Muscle of arm (tissue), 1 donor: ENCODE measurements at regions not wholly inside any gene's neighbourhood (a gene's known extent, or its start where the extent isn't known, plus 50 kb on each side); places are given as distances from the start of the nearest gene placed in this dataset.
"Not testable (repeated sequence)": the region's sequence is repeated elsewhere in the genome, so short reads cannot be mapped to it uniquely, and the experiment has no call there.

ENCODE experiments used
- DNase-seq: peaks from one replicate; pipeline ENCODE4 v3.0.0-alpha.2; 2013

DNA sequence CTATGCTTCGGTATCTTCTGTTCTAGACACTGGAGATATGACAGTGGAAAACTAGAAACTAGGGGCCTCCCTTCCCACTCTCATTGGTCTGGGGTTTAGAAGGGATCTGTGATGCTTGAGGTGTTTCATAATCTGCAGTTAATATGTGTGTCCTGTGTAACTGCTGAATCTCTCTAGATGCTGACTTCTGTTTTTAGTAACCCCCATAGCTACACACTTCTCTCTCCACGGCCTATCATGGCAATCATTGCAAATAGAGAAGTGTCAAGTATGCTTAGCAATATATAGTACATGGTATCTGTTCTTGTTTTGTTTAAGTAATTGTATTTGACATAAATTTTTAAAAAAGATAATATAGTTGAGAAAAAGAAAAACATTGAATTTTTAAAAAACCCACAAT, 394.6 kb upstream of the MMS22L start:
- DNase-seq = no peak

DNA sequence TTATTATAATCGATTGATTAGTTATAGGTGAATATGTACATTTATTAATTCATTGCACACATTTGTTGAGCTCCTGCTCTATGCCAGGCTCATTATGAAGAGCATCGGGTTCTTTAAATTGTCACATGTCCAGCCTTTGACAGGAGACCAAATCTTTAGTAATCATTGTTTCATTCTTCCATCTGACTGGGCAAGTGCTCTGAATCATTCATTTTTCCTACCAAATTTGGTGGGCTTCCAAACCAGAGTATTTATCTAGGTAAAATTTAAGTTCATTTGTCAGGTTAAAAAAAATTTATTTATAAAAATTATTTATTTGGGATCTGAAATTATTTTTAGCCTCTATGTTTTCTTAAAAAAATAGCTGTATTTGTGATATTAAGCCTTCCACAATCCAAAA, 404.9 kb upstream of the MMS22L start:
- no peak for DNase-seq

DNA sequence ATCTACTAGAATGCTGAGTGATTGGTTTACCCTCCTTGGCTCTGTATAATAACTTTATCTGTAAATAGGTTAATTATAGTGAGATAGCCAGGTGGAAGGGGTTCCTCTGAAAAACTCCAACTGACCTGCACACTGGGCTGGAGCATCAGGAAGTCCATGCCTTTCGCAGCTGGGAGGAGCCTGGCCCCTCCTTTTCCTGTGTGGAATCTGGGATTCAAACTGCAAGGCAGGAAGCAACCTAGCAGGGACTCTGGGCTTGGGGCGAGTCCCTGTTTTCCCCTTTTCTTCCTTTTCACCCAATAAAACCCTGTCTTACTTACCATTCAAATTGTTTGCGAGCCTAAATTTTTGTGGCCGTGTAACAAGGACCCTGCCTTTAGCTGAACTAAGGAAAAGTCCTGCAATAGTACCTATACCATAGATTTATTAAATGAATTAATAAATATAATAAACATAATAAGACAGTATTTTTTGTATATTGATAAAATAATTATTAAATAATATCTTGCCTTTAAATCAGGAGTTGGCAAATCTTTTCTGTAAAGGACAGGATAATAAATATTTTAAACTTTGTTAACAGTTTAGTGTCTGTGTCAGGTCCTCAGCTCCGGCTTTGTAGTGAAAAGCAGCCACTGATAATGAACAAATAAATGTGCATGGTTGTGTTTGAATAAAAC, 406.2 kb upstream of the MMS22L start:
- no peak for DNase-seq

DNA sequence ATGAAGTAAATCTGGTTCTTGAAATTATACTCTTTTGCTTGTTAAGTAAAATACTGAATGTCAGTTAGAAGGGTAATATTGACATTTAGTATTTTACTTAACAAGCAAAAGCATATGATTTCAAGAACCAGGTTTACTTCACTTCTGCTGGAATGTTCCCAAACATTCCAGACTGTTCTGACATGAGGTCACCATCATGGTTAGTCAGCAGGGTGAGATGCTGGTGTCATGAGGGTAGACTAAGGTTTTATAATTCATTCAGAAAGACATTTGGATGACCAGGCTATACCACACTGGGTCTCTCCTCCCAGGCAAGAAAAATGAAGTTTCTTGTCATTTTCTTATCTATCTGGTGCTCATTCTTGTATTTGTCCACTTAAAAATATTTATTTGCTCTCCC, 414.4 kb upstream of the MMS22L start:
- no peak for DNase-seq

DNA sequence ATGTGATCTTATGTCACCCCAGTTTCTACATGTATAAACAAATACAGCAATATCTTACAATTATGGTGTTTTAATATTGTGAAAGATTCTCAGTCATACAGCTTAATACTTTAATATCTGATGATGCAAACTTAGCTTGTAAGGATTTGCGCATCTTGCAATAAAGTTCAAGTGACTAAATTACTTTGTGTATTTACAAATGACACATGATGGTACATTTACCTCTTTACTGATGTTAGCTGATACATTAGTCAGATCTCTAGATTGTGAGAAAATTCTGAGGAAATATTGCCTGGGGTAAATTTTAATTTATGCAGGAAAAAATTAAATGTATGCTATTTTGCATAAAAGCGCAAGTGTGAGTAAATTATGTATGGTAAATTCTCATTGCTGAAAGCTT, 418.8 kb upstream of the MMS22L start:
- no peak for DNase-seq

DNA sequence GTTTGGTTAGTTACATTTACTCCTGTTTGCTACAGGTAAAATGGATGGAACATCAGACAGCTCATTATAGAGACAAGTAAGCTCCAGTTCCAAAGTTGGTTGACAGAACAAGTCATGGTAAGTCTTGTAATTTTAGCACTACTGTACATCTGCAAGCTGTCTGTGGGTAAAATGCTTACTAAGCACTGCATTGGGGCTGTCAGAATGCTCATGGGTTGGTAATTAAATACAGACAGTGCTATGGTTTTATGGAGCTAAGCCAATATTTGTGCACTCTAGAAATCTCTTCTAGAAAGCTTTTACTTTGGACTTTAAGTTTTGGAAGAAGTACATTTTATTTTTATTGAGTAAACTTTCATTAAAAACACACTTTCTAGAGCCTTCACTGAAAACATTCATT, 419.2 kb upstream of the MMS22L start:
- DNase-seq = no peak

DNA sequence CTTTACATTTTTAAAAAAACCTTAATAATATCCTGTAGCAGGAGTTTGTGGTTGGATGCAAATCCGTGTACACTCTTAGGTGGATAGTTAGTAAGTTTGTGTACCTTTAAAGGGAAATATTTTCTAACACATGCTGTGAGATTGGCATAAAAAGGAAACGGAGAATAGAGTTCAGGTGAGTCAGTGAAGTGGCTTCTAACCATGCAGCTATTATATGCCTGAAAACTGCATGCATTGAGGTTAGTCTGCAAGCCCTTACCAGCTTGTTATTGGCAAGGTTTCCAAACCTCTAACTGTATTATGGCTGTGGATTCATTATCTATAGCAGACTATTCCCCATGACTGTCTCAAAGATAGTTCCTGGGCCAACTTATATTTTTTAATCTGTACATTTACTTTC, 420.6 kb upstream of the MMS22L start:
- DNase-seq = no peak

DNA sequence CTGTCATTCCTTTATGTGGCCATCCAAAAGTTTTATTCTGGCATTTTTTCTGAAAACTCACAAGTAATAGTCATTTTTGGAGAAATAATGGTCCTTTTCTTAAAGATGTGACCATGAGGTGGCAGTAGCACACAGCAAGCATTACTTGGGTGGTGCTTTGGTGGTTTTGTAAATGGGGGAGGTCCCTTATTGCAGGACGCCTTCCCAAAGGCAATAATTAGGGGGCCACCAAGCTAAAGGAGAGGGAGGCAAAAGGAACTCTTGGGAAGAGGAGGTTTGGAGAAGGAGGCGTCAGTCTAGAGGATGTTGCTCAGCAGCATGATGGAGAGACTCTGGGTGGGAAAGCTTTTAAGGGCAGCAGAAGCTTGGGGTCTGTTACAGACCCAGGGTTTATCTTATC, 422.6 kb upstream of the MMS22L start:
- no peak for DNase-seq

DNA sequence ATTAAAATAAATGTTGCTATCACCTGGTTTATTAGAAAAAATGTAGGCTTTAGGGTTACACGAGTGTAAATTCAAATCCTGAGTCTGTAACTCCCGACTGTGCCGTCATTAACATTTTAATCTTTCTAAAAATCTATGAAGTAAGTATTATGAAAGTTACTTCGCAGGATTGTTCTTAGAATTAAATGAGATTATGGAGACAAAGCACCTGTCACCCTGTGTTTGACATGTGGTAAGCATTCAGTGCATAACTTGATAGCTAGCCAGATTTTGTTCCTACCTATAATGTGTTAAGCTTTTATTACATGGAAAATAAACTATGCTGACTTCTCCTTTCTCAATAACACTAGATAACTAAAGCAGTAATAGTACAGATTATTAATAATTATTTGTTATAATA, 429.7 kb upstream of the MMS22L start:
- no peak for DNase-seq

DNA sequence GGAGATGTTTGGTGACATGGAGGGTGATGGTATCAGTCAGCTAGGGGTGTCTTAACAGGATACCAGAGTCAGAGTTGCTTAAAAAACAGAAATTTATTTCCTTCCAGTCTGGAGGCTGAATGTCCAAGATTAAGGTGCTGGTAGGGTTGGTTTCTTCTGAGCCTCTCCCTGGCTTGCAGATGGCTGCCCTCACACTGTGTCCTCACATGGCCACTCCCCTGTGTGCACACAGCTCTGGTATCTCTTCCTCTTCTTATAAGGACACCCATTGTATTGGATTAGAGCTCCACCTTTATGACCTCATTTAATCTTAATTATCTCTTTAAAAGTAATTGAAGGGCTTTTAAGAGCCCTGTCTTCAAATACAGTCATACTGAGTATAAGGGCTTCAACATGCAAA, 431.8 kb upstream of the MMS22L start:
- no peak for DNase-seq

DNA sequence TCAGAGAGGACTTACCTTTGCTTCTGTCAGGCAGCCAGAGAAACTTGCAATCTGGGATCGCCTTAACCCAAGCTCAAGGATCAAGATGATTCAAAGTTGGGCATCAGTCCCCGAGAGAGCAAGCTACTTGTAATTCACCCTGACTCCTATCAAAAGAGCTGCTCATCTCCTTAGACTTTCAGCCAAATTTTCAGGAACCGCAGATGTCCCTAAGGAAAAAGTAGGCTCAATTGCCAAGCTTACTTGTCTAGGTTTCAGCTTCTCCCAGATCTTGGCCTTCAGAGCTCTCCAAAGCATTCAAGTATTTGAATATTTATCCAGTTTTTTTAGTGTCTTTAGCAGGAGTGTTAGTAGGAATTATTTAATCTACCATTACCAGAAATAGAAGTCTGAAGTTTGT, 434.1 kb upstream of the MMS22L start:
- no peak for DNase-seq

DNA sequence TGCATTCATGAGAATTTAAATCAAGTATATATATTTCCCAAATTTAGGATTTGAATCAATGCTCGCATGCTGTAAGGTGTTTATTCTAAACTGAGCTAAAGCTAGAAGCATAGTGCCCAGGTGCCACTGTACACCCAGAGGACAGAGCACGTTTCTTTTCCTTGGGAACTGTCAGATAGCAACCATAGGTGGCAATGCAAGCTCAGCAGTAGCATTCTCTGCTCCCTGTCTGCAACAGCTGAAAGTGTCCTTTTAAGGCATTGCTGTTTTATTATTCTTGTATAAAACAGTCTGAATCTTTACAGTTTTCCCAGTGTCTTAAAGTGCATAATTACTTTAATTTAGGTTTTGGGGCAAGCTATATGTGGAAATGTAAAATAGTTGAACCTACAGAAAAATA, 443.4 kb upstream of the MMS22L start:
- DNase-seq = no peak

DNA sequence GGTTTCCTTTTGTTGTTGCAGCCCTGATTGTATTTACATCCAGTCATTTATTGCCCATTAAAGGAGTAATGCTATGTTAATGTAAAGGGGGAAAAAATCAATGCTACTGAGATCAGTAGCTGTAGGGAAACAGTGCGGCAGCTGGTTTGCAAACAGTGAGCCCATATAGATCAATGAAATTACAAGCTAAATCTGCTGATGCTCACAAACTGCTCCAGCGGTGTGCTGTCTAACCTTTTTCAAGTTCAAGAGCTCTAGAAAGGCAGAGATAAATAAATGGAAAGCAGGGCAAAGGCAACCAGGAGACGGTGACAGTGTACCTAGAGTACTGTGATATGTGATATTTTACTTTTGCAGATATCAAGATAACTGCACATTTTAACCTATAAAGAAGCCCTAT, 449.0 kb upstream of the MMS22L start:
- DNase-seq = no peak

DNA sequence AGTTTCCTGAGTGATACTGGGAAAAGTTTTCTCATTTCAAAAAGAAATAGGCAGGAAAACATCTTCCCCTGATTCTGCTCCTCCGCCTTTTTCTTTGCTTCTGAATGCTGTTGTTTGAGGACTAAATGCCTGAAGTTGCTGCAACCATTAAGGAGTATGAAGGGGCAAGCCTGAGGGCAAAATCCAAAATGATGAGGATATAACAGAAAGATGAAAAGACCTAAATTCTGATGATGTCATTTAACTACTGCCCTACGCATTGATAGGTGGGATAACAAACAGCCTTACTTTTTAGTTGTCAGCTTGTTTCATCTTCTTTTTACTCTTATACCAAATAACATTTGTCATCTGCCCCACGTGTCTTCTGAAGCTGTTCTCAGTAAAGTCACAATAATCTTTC, 474.6 kb upstream of the MMS22L start:
- no peak for DNase-seq

DNA sequence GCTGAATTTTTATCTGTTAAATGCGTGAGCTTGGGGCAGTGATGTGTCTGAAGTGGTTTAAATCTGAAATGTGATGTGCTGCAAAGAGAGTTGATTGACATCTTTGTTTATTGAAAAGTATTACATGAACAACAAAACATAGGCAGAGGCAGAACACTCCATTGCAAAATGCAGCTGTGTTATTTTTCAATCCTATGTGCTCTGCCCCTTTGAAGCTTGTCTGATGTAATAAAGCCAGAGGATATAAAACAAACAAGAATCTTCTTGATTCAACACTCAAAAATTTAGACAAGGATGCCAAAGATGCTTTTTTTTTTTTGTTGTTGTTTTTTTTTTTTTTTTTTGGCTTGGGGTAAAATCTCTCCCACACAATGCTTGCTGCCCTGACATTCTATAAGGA, 482.4 kb upstream of the MMS22L start:
- no peak for DNase-seq

DNA sequence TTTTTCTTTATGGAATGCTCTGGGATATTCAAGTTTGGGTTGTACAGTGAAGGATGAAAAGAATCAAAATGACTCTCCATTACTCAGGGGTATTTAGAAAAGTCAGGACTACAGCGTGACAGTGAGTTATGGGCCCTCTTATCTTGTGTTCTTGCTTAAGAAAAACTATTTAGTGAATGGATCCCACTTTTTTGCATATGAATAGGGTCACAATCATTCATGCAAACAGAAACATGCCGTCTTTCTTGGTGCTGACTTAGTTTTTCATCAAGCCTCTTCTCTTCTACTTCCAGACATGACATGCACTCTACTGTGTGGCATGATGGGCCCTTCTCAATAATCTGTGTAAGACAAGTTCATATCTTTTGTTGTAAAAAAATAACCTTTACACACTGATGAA, 488.4 kb upstream of the MMS22L start:
- no peak for DNase-seq

DNA sequence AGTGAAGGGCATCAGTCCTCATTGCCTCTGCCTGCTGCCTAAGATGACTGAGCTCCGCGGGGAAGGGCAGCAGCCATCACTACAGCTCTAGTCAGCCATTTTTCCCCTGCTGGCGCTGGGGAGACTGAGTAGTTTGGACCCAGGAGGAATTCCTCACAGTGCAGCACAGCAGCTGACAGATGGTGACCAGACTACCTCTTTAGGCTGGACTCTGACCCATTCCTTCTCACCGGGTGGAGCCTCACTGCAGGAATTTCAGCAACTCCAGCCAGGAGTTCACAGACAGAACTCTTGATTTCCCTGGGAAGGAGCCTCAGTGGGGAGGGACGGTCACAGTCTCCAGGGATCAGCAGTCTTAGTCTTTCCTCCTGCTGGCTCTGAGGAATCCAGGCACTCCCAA, 492.0 kb upstream of the MMS22L start:
- DNase-seq = no peak

DNA sequence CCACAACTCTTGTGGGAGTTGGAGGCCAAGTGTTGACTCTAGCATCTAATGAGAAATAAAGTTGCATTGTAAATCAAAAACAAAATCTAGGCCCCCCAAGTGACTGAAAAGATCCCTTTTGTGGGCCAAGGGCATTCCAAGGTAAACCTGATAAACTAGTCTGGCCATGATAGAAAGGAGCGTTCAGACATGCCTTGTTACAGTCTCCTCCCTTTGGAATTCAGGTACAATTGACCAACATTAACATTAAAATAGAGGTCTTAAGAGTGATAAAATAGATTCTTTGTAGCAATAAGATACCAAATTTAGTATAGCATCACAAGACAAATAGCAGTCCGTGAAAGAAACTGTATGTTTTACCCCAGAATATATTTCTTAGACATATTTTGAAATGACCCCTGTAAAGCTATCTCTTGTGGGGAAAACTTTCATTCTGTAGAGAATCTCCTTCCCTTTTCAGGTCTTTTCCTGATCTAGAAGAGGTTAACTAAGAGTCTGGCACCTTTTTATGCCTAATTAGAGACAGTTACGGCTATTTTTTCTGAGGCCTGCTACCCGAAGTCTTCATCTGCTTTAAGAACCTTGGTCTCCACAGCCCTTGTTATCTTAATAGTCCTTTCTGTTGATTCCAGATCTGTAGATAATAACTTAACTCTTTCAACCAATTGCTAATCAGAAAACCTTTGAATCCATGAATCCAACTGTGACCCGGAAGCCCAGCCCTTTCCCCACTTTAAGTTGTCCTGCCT, 495.4 kb upstream of the MMS22L start:
- no peak for DNase-seq

DNA sequence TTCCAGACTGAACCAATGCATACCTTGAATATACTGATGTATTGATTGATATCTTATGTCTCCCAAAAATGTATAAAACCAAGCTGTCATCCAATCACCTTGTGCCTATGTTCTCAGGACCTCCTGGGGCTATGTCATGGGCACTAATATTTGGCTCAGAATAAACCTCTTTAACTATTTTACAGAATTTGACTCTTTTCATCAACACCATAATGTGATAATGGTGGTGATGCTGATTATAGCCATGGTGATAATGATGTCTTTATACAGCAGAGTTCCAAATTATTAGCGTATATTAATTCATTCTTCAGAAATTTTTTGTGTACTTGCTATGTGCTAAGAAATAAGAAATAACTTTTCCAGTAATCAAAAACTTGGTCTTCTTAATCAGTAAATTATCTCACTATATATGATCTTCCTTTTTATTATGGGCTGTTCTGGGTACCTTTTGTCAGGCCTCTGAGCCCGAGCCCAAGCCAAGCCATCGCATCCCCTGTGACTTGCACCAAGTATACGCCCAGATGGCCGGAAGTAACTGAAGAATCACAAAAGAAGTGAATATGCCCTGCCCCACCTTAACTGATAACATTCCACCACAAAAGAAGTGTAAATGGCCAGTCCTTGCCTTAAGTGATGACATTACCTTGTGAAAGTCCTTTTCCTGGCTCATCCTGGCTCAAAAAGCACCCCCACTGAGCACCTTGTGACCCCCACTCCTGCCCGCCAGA, 496.2 kb upstream of the MMS22L start:
- DNase-seq = not testable (repeated sequence)

DNA sequence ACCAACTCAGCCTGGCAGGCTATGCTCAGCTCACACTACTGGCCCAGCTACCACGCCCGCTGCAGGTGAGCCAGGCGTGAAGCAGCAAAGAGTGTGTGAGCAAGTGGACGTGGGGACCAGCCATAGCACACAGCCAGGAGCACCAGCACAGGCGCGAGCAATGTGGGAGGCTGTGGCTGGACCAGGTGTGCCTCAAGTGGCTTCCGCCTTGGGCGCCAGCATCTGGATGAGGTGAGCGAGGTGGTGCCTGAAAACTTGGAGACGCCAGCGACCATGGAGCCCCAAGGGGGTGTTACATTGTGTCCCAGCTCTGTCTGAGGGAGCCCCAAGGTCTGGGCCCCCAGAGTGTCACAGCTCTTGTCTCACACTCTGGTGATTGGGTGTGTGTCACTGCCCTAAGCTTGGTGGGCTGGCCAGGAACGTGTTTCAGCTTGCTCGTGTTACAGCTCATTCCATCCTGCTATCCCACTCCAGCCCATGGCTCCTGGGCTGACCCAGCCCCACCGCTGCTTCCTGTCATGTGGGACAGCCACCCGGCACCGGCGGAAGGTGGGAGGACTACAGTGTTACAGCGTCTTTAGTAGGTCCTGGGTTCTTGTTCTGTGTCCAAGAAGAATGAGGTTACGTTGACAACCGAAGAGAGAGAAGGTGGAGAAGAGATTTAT, 508.0 kb upstream of the MMS22L start:
- DNase-seq = no peak

DNA sequence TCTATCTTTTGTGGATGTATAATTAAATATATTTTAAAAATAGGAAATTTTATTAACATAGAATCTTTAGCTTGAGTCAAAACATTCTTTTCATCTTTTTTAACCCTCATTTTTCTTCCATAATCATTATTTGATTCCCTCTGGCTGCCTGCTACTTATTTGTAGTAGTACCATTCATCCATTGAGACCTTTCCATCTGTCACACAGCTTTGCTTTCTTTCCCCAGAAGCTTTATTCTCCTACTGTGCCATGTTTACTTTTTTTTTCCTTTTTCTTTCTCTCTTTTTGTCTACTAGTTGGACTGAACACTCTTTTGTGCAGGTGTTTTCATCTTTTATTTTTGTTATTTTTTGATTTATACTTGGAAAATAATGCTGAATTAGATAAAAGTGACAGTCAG, 522.6 kb upstream of the MMS22L start:
- no peak for DNase-seq

DNA sequence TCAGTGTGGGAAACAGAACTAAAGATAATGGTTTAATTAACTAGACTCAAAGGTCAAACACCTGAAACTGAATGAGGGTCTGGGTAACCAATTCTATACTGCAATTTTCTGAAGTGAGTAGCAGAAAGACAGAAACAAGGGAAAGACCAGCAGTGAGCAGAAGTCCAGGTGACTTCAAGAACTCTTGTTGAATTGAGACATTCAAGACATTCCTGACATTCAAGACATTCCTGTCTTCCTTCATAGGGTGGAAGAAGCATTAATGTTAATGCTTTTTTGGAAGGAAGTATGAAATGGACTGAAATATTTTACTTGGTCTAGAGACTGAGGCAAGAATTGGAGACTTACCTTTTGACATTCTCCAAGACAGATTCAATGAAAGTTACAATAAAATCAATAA, 529.9 kb upstream of the MMS22L start:
- DNase-seq = no peak
